DND-41 (cell line): ENCODE measurements at regions not wholly inside any gene's neighbourhood (a gene's known extent, or its start where the extent isn't known, plus 50 kb on each side); places are given as distances from the start of the nearest gene placed in this dataset.

ENCODE experiments used
- ATAC-seq: fragments of 200-7000 bp; cut with Tn5 transposase; 3 replicates; pipeline ENCODE4 v1.9.1; 2021; ENCODE audit warnings: low read depth; ENCODE audit not compliant: insufficient read depth
- DNase-seq: peaks from one replicate; pipeline ENCODE4 v3.0.0-alpha.2; 2020
- H2AFZ ChIP-seq: 2 replicates; pipeline ENCODE4 v1.6.0; 2012; ENCODE audit warnings: low read depth, low read length
- H3K27ac ChIP-seq: 2 replicates; pipeline ENCODE4 v1.5.1; 2012; ENCODE audit warnings: low read length, inconsistent platforms
- H3K27me3 ChIP-seq: fragments of 200-600 bp; sonication (generic); 2 replicates; pipeline ENCODE4 v1.6.0; 2012; ENCODE audit warnings: low read length, mild to moderate bottlenecking, inconsistent platforms; ENCODE audit not compliant: insufficient read depth, poor library complexity
- H3K36me3 ChIP-seq: 2 replicates; pipeline ENCODE4 v1.5.1; 2012; ENCODE audit warnings: low read length, inconsistent platforms; ENCODE audit not compliant: insufficient read depth
- H3K4me1 ChIP-seq: 2 replicates; pipeline ENCODE4 v1.5.1; 2012; ENCODE audit warnings: mild to moderate bottlenecking, low read length; ENCODE audit not compliant: insufficient read depth
- H3K4me2 ChIP-seq: 2 replicates; pipeline ENCODE4 v1.6.0; 2012; ENCODE audit warnings: mild to moderate bottlenecking, moderate library complexity, low read length, inconsistent platforms; ENCODE audit not compliant: insufficient read depth
- H3K4me3 ChIP-seq, 2 experiments: fragments of 200-600 bp in 1 of 2; shearing (Covaris generic) in 1 of 2; 2 replicates each; pipeline ENCODE4 v1.5.1; 2012 to 2016; ENCODE audit warnings: inconsistent platforms in 2 of 2, low read length in 2 of 2, mild to moderate bottlenecking in 2 of 2, low read depth in 1 of 2, moderate library complexity in 1 of 2
- H3K79me2 ChIP-seq: 2 replicates; pipeline ENCODE4 v1.6.0; 2012; ENCODE audit warnings: low read length, inconsistent platforms; ENCODE audit not compliant: insufficient read depth
- H3K9ac ChIP-seq: 2 replicates; pipeline ENCODE4 v1.6.0; 2012; ENCODE audit warnings: low read depth, mild to moderate bottlenecking, inconsistent platforms, low read length, moderate library complexity
- H3K9me3 ChIP-seq: 2 replicates; pipeline ENCODE4 v1.5.1; 2012; ENCODE audit warnings: low read length, moderate library complexity, mild to moderate bottlenecking, inconsistent platforms; ENCODE audit not compliant: insufficient read depth, severe bottlenecking
- H4K20me1 ChIP-seq: 2 replicates; pipeline ENCODE4 v1.6.0; 2012; ENCODE audit warnings: low read length; ENCODE audit not compliant: insufficient read depth
- CTCF ChIP-seq: IDR thresholded peaks from 2 replicates; pipeline ENCODE4 v1.5.1; 2012; ENCODE audit warnings: borderline replicate concordance, low read length, moderate library complexity, mild to moderate bottlenecking; ENCODE audit not compliant: poor library complexity, severe bottlenecking; ENCODE audit errors: extremely low read depth
- EZH2 ChIP-seq: IDR thresholded peaks from 3 replicates; pipeline ENCODE4 v1.6.1; 2012; ENCODE audit warnings: borderline replicate concordance, low read depth, mild to moderate bottlenecking, moderate library complexity, low read length, inconsistent platforms; ENCODE audit not compliant: severe bottlenecking

GRCh38 chr7:46853451-46853850 lies 728.5 kb downstream of the TNS3 start:
- Histone ChIP-seq H3K79me2 (no peaks in the 10 kb centered on the region), H3K9ac (no peak overlapping the region), H3K27ac (no peak overlapping the region), H3K36me3 (no peaks in the 10 kb centered on the region), H4K20me1 (no peaks in the 10 kb centered on the region), H2AFZ (no peak overlapping the region), H3K9me3 (no peaks in the 10 kb centered on the region), H3K4me3 (no peak overlapping the region), H3K4me1 (no peaks in the 10 kb centered on the region), H3K27me3 (no peaks in the 10 kb centered on the region), H3K4me2 (no peak overlapping the region)
- DNase-seq, result no peak
- TF ChIP-seq CTCF (no peak), EZH2 (no peak)
- ATAC-seq, result no peak

DNA sequence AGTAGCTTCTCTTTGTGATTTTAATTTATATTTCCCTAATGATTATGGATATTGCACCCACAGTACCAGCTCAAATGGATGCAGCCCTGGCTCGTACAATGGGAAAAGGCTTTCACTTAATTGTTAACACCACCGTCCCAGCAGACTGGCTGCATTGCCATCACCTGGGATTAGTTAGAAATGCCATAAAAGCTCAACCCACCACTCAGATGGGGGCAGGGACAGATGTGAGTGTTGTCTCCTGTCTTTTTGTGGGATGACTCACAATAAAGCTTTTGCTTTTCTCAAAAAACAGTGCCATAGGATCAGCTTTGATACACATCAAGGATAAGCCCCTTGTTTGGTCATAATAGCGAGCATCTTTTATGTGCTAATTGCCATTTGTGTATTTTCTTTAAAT lies 729.1 kb downstream of the TNS3 start:
- Histone ChIP-seq H3K4me3 (no peak overlapping the region), H3K36me3 (no peaks in the 10 kb centered on the region), H3K9me3 (no peaks in the 10 kb centered on the region), H3K27ac (no peak overlapping the region), H3K27me3 (no peaks in the 10 kb centered on the region), H3K9ac (no peak overlapping the region), H3K4me2 (no peak overlapping the region), H2AFZ (no peak overlapping the region), H4K20me1 (no peaks in the 10 kb centered on the region), H3K79me2 (no peaks in the 10 kb centered on the region), H3K4me1 (no peaks in the 10 kb centered on the region)
- no peak for TF ChIP-seq CTCF
- TF ChIP-seq EZH2, result no peak
- ATAC-seq, result no peak
- no peak for DNase-seq

DNA sequence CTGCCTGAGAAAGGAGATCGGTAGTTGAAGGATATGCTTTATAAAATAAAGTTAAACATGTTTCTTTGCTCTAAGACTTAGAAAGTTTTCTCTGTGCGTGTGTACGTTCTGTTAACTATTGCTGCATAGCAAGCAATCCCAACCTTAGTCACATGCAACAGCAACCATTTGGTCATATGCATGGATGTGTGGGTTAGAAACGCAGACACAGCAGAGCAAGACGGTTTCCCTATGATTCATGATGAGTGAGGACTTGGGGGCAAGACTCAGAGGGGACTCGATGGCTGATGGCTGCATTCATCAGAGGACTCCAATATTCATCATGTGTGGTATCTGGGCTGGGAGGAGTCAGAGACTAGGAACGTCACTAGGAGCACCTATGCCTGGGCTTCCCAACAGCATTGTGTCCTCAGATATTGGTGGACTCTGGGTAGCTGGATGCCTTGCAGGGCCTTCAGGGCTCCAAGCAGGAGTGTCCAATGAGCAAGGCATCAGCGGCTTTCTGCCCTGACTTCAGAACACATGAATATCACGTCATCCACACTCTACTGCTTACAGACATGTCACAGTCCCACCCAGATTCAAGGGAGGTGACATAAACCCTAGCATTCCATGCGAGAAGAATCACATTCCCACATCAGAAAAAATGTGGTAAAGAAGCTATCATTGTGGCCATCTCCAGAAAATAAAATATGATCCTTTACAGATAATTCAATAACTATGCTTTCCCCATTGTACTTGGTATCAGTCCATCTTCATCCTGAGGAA lies 731.2 kb downstream of the TNS3 start:
- DNase-seq (no peak), ATAC-seq (no peak)
- Histone ChIP-seq H3K79me2 (no peaks in the 10 kb centered on the region), H3K4me1 (no peaks in the 10 kb centered on the region), H3K27me3 (no peaks in the 10 kb centered on the region), H3K4me3 (no peak overlapping the region), H3K36me3 (no peaks in the 10 kb centered on the region), H3K9ac (no peak overlapping the region), H3K4me2 (no peak overlapping the region), H3K9me3 (no peaks in the 10 kb centered on the region), H3K27ac (no peak overlapping the region), H2AFZ (no peak overlapping the region), H4K20me1 (no peaks in the 10 kb centered on the region)
- TF ChIP-seq EZH2 (no peak), CTCF (no peak)
